UCSD-AML1 (cell line): ENCODE measurements at regions not wholly inside any gene's neighbourhood (a gene's known extent, or its start where the extent isn't known, plus 50 kb on each side); places are given as distances from the start of the nearest gene placed in this dataset.

Experiments used
- DNase-seq: peaks from one replicate; lab custom pipeline; 2025; ENCODE audit not compliant: unreplicated experiment; lab: John Stamatoyannopoulos, UW

GRCh38 chr7:31175672-31176071, 123.6 kb downstream of the ADCYAP1R1 start:
- no peak for DNase-seq

DNA sequence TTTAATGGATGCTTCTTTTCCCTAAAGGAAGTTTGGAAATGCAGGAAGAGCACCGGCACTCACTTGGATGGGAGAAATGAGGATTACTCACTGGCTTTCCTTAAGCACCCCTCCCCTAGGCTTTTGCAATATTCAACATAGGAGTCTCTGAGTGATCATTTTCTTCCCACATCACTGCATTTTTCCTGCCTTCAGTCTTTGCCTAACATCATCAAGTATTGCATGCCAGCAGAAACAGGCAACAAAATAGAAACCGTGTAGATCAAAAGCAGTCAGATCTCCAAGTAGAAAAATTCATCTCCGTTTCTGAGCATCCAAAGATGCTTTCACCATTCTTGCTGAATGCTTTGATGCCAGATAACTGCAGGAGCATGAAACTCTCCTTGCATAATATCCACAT, 119.9 kb downstream of the ADCYAP1R1 start:
- DNase-seq = no peak

GRCh38 chr7:31171216-31171785, 119.2 kb downstream of the ADCYAP1R1 start:
- DNase-seq = no peak
